ENCODE measurements at regions not wholly inside any gene's neighbourhood (a gene's known extent, or its start where the extent isn't known, plus 50 kb on each side); places are given as distances from the start of the nearest gene placed in this dataset.

GRCh38 chr3:34235096-34235495 is 436.7 kb downstream of the PDCD6IP start:
- TF ChIP-seq CTCF (IDR thresholded peaks at IDR 0.05; ENCODE audit: insufficient read depth, low read depth, low read length), result no peak
- no peak for DNase-seq (ENCODE audit: low read depth)
- no peaks in the 10 kb centered on the region for H3K36me3 ChIP-seq (ENCODE audit: control insufficient read depth, insufficient read depth, low read length)
- no peaks in the 10 kb centered on the region for H3K27me3 ChIP-seq (ENCODE audit: control insufficient read depth, insufficient read depth, low read length)
- ChIA-PET CTCF (interaction anchor here (1.2 to 2.0 kb wide), 2 partner anchors 25 to 43 kb away, joined by 3 to 5 read pairs; no protein-coding TSS in a partner anchor), POLR2A (no interaction called here)
- H3K4me3 ChIP-seq (ENCODE audit: low read depth, low read length), result no peak overlapping the region

- Histone ChIP-seq H3K27me3 (ENCODE audit: control insufficient read depth, insufficient read depth, low read length) (no peaks in the 10 kb centered on the region), H3K4me3 (ENCODE audit: low read depth, low read length) (no peak overlapping the region), H3K36me3 (ENCODE audit: control insufficient read depth, insufficient read depth, low read length) (no peaks in the 10 kb centered on the region)
- POLR2A ChIA-PET, result no interaction called here
- no peak for TF ChIP-seq CTCF (IDR thresholded peaks at IDR 0.05; ENCODE audit: insufficient read depth, low read depth, low read length)
- CTCF ChIA-PET, result interaction anchor here (1.7 kb wide), 1 partner anchor 18 kb away, joined by 4 read pairs; no protein-coding TSS in a partner anchor
- DNase-seq (ENCODE audit: low read depth), result no peak
These were observed 439.5 kb downstream of the PDCD6IP start for GRCh38 chr3:34237946-34238345.

- Histone ChIP-seq H3K27me3 (ENCODE audit: control insufficient read depth, insufficient read depth, low read length) (no peaks in the 10 kb centered on the region), H3K4me3 (ENCODE audit: low read depth, low read length) (no peak overlapping the region), H3K36me3 (ENCODE audit: control insufficient read depth, insufficient read depth, low read length) (no peaks in the 10 kb centered on the region)
- DNase-seq (ENCODE audit: low read depth), result no peak
- POLR2A ChIA-PET, result no interaction called here
- CTCF ChIA-PET, result no interaction called here
- TF ChIP-seq CTCF (IDR thresholded peaks at IDR 0.05; ENCODE audit: insufficient read depth, low read depth, low read length), result no peak
These were observed 440.0 kb downstream of the PDCD6IP start for GRCh38 chr3:34238407-34238806.

- no peak for TF ChIP-seq CTCF (IDR thresholded peaks at IDR 0.05; ENCODE audit: insufficient read depth, low read depth, low read length)
- POLR2A ChIA-PET, result no interaction called here
- H3K27me3 ChIP-seq (ENCODE audit: control insufficient read depth, insufficient read depth, low read length), result no peaks in the 10 kb centered on the region
- no peak for DNase-seq (ENCODE audit: low read depth)
- CTCF ChIA-PET, result no interaction called here
- no peak overlapping the region for H3K4me3 ChIP-seq (ENCODE audit: low read depth, low read length)
- no peaks in the 10 kb centered on the region for H3K36me3 ChIP-seq (ENCODE audit: control insufficient read depth, insufficient read depth, low read length)
These were observed 440.9 kb downstream of the PDCD6IP start for GRCh38 chr3:34239287-34239686.

- POLR2A ChIA-PET, result no interaction called here
These were observed 441.4 kb downstream of the PDCD6IP start for GRCh38 chr3:34239875-34240274.

More at GRCh38 chr3:34239875-34240274, 441.4 kb downstream of the PDCD6IP start:
- no peak for DNase-seq (ENCODE audit: low read depth)
- CTCF ChIA-PET, result interaction anchor here (0.6 kb wide), 1 partner anchor 360 kb away, joined by 3 read pairs; no protein-coding TSS in a partner anchor
- TF ChIP-seq CTCF (IDR thresholded peaks at IDR 0.05; ENCODE audit: insufficient read depth, low read depth, low read length), result no peak
- no peak overlapping the region for H3K4me3 ChIP-seq (ENCODE audit: low read depth, low read length)
- H3K27me3 ChIP-seq (ENCODE audit: control insufficient read depth, insufficient read depth, low read length), result no peaks in the 10 kb centered on the region
- H3K36me3 ChIP-seq (ENCODE audit: control insufficient read depth, insufficient read depth, low read length), result no peaks in the 10 kb centered on the region

Measured in BJ (cell line).